ENCODE measurements at regions not wholly inside any gene's neighbourhood (a gene's known extent, or its start where the extent isn't known, plus 50 kb on each side); places are given as distances from the start of the nearest gene placed in this dataset.
"Not testable (repeated sequence)": the region's sequence is repeated elsewhere in the genome, so short reads cannot be mapped to it uniquely, and the experiment has no call there.

DNA sequence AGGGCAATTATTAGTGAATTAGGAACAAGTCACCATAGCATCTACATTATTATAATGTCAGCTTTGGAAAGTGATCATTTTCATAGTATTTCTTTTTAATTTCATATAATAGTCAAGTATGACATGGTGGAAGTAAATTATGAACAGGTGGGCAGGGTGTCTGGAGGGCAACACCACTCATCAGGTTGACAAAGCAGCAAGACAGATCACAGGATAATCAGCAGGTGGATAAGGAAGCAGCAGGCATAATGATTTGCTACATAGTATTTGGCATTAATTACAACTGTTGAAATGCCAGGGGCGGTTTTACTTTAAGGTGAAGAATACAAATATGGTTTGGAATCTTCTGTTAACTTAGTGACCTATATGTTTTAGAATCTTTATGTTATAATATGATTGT lies 1342.2 kb downstream of the PLA2G4A start:
- H3K27ac ChIP-seq (ENCODE audit: low read depth, low read length, poor library complexity, severe bottlenecking): no peak overlapping the region
- H3K4me2 ChIP-seq (ENCODE audit: low read length): no peak overlapping the region
- H2AFZ ChIP-seq (ENCODE audit: low read length): no peak overlapping the region
- H3K36me3 ChIP-seq (ENCODE audit: insufficient read depth, low read length): no peaks in the 10 kb centered on the region
- H3K9me2 ChIP-seq (ENCODE audit: insufficient read depth, low read length): no peaks in the 10 kb centered on the region
- no peaks in the 10 kb centered on the region for H3K9me3 ChIP-seq (ENCODE audit: low read length)
- TF ChIP-seq, protein P1, sequence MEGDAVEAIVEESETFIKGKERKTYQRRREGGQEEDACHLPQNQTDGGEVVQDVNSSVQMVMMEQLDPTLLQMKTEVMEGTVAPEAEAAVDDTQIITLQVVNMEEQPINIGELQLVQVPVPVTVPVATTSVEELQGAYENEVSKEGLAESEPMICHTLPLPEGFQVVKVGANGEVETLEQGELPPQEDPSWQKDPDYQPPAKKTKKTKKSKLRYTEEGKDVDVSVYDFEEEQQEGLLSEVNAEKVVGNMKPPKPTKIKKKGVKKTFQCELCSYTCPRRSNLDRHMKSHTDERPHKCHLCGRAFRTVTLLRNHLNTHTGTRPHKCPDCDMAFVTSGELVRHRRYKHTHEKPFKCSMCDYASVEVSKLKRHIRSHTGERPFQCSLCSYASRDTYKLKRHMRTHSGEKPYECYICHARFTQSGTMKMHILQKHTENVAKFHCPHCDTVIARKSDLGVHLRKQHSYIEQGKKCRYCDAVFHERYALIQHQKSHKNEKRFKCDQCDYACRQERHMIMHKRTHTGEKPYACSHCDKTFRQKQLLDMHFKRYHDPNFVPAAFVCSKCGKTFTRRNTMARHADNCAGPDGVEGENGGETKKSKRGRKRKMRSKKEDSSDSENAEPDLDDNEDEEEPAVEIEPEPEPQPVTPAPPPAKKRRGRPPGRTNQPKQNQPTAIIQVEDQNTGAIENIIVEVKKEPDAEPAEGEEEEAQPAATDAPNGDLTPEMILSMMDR (conservative IDR thresholded peaks at IDR 0.05; ENCODE audit: low read length): no peak
- no peak for TF ChIP-seq EZH2phosphoT487 (IDR thresholded peaks at IDR 0.05; ENCODE audit: borderline replicate concordance, low read depth, low read length)
- no peaks in the 10 kb centered on the region for H3K79me2 ChIP-seq (ENCODE audit: insufficient read depth, low read depth, low read length)
- H3K4me3 ChIP-seq (ENCODE audit: low read depth, low read length, poor library complexity, severe bottlenecking): no peak overlapping the region
- H4K20me1 ChIP-seq (ENCODE audit: insufficient read depth, low read length): no peaks in the 10 kb centered on the region
- no TSS peak for BruUV-seq (replicated peaks)
- intact Hi-C loops (cut with micrococcal nuclease; ENCODE audit: unreplicated experiment): no loop called here
- CTCF ChIA-PET (ENCODE audit: unreplicated experiment): no interaction called here
- DNase-seq (ENCODE audit: low spot score): no peak
- POLR2A ChIA-PET: no interaction called here
- no peaks in the 10 kb centered on the region for H3K4me1 ChIP-seq (ENCODE audit: insufficient read depth, low read length, poor library complexity, severe bottlenecking)

DNA sequence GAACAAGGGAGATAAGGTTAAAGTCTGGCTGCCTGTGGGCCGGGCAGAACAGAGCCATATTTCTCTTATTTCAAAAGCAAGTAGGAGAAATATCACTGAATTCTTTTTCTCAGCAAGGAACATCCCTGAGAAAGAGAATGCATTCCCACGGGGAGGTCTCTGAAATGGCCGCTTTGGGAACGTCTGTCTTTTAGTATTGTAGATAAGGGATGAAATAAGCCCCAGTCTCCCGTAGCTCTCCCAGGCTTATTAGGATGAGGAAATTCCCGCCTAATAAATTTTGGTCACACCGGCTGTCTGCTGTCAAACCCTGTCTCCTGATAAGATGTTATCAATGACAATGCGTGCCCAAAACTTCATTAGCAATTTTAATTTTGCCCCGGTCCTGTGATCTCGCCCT lies 1353.3 kb downstream of the PLA2G4A start:
- H3K4me2 ChIP-seq (ENCODE audit: low read length); DNase-seq (ENCODE audit: low spot score); H3K79me2 ChIP-seq (ENCODE audit: insufficient read depth, low read depth, low read length); H3K9me3 ChIP-seq (ENCODE audit: low read length); CTCF ChIA-PET (ENCODE audit: unreplicated experiment); H3K4me3 ChIP-seq (ENCODE audit: low read depth, low read length, poor library complexity, severe bottlenecking); H2AFZ ChIP-seq (ENCODE audit: low read length); H3K9me2 ChIP-seq (ENCODE audit: insufficient read depth, low read length); BruUV-seq (replicated peaks); H3K36me3 ChIP-seq (ENCODE audit: insufficient read depth, low read length); POLR2A ChIA-PET; H3K4me1 ChIP-seq (ENCODE audit: insufficient read depth, low read length, poor library complexity, severe bottlenecking); H4K20me1 ChIP-seq (ENCODE audit: insufficient read depth, low read length); H3K27ac ChIP-seq (ENCODE audit: low read depth, low read length, poor library complexity, severe bottlenecking); intact Hi-C loops (cut with micrococcal nuclease; ENCODE audit: unreplicated experiment): not testable (repeated sequence)

DNA sequence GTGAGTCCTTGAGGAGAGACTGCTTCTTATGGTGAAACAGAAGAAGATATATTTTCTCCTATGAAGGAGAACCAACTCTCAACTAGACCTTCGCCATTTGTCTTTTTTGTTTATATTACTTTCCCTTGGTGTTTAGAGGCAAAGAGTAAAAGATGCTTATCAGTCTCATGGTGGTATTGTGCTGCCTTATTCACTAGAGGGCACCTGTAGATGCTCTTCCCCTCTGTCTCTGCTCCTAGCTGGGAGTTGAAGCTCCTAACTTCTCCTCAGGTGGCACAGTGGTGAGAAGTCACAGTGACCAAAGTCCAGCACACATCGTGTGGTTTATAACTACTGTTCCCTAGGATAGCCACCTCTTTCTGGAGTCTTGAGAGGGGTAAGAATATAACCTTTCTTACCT lies 1359.6 kb downstream of the PLA2G4A start:
- no peak for DNase-seq (ENCODE audit: low spot score)
- no peak overlapping the region for H3K4me2 ChIP-seq (ENCODE audit: low read length)
- no TSS peak for BruUV-seq (replicated peaks)
- H4K20me1 ChIP-seq (ENCODE audit: insufficient read depth, low read length): no peaks in the 10 kb centered on the region
- no peaks in the 10 kb centered on the region for H3K79me2 ChIP-seq (ENCODE audit: insufficient read depth, low read depth, low read length)
- no peak overlapping the region for H2AFZ ChIP-seq (ENCODE audit: low read length)
- no peaks in the 10 kb centered on the region for H3K9me3 ChIP-seq (ENCODE audit: low read length)
- ChIA-PET CTCF (ENCODE audit: unreplicated experiment) (no interaction called here), POLR2A (no interaction called here)
- H3K9me2 ChIP-seq (ENCODE audit: insufficient read depth, low read length): no peaks in the 10 kb centered on the region
- TF ChIP-seq, protein P1 (conservative IDR thresholded peaks at IDR 0.05; ENCODE audit: low read length): no peak
- TF ChIP-seq EZH2phosphoT487 (IDR thresholded peaks at IDR 0.05; ENCODE audit: borderline replicate concordance, low read depth, low read length): no peak
- H3K4me1 ChIP-seq (ENCODE audit: insufficient read depth, low read length, poor library complexity, severe bottlenecking): no peaks in the 10 kb centered on the region
- intact Hi-C loops (cut with micrococcal nuclease; ENCODE audit: unreplicated experiment): no loop called here
- no peak overlapping the region for H3K27ac ChIP-seq (ENCODE audit: low read depth, low read length, poor library complexity, severe bottlenecking)
- H3K36me3 ChIP-seq (ENCODE audit: insufficient read depth, low read length): no peaks in the 10 kb centered on the region
- H3K4me3 ChIP-seq (ENCODE audit: low read depth, low read length, poor library complexity, severe bottlenecking): no peak overlapping the region

All from OCI-LY7 (cell line).